Activated CD8-positive, alpha-beta memory T cell treated with anti-CD3 and anti-CD28 coated beads for 48 hours (primary cell): ENCODE measurements at regions not wholly inside any gene's neighbourhood (a gene's known extent, or its start where the extent isn't known, plus 50 kb on each side); places are given as distances from the start of the nearest gene placed in this dataset.
"Not testable (repeated sequence)": the region's sequence is repeated elsewhere in the genome, so short reads cannot be mapped to it uniquely, and the experiment has no call there.

Source experiments
- DNase-seq, 3 experiments: peaks; one replicate each; pipeline ENCODE4 v3.0.0-alpha.2; 2020; ENCODE audit warnings: low read depth in 2 of 3, low spot score in 2 of 3

GRCh38 chr1:82125866-82126265 is 325.1 kb downstream of the ADGRL2 start:
- DNase-seq = no peak

- DNase-seq = no peak
Measured at GRCh38 chr1:82125119-82125518, 324.4 kb downstream of the ADGRL2 start.

- no peak for DNase-seq
Measured at GRCh38 chr1:82121421-82121820, 320.7 kb downstream of the ADGRL2 start.

GRCh38 chr1:82116105-82116504 is 315.4 kb downstream of the ADGRL2 start:
- no peak for DNase-seq

GRCh38 chr1:82114887-82115286 is 314.2 kb downstream of the ADGRL2 start:
- no peak for DNase-seq

GRCh38 chr1:82110366-82111254 is 309.9 kb downstream of the ADGRL2 start:
- DNase-seq = no peak

GRCh38 chr1:82108843-82109242 is 308.1 kb downstream of the ADGRL2 start:
- DNase-seq = no peak

GRCh38 chr1:82106672-82107071 is 305.9 kb downstream of the ADGRL2 start:
- DNase-seq = no peak

GRCh38 chr1:82099170-82099569 is 298.4 kb downstream of the ADGRL2 start:
- DNase-seq = no peak

- DNase-seq = no peak
Measured at GRCh38 chr1:82094136-82094535, 293.4 kb downstream of the ADGRL2 start.

GRCh38 chr1:82091729-82092128 is 291.0 kb downstream of the ADGRL2 start:
- no peak for DNase-seq

- DNase-seq = no peak
Measured at GRCh38 chr1:82091265-82091664, 290.5 kb downstream of the ADGRL2 start.

GRCh38 chr1:82090104-82090503 is 289.4 kb downstream of the ADGRL2 start:
- DNase-seq = no peak

- DNase-seq = no peak
Measured at GRCh38 chr1:82086739-82087138, 286.0 kb downstream of the ADGRL2 start.

GRCh38 chr1:82079607-82080006 is 278.9 kb downstream of the ADGRL2 start:
- no peak for DNase-seq

- DNase-seq = no peak
Measured at GRCh38 chr1:82073659-82074058, 272.9 kb downstream of the ADGRL2 start.

- no peak for DNase-seq
Measured at GRCh38 chr1:82073071-82073470, 272.3 kb downstream of the ADGRL2 start.

GRCh38 chr1:82065916-82066315 is 265.2 kb downstream of the ADGRL2 start:
- DNase-seq = no peak

- no peak for DNase-seq
Measured at GRCh38 chr1:82064691-82065090, 264.0 kb downstream of the ADGRL2 start.

- no peak for DNase-seq
Measured at GRCh38 chr1:82062206-82062605, 261.5 kb downstream of the ADGRL2 start.

- no peak for DNase-seq
Measured at GRCh38 chr1:82059959-82060358, 259.2 kb downstream of the ADGRL2 start.

GRCh38 chr1:82057011-82057410 is 256.3 kb downstream of the ADGRL2 start:
- DNase-seq = no peak

GRCh38 chr1:82055375-82055774 is 254.6 kb downstream of the ADGRL2 start:
- not testable (repeated sequence) for DNase-seq
